Kidney capillary endothelial cell (primary cell): ENCODE measurements at regions not wholly inside any gene's neighbourhood (a gene's known extent, or its start where the extent isn't known, plus 50 kb on each side); places are given as distances from the start of the nearest gene placed in this dataset.
A peak's percentile ranks its signal among the peaks of the same experiment; 100 is the strongest.

Experiments
- DNase-seq: peaks from one replicate; pipeline ENCODE4 v3.0.0-alpha.2; 2018; ENCODE audit warnings: low spot score

DNA sequence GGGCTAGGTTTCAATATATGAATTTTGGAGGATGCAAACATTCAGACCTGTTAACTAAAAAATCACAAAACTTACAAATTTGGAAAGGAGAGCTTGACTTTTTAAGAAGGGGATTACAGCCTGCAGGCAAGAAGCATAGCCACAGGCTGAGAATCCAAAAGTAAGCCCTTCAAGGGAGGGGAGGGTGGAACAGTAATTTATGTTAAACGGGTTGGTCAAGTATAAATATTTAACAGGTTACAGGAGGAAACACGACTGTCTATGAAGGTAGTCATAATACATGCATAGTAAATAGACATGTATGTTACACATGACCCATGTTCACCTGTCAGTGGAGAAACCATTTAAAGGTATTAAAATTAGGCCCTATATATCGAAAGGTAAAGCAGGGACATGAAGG lies 261.1 kb upstream of the RGS18 start:
- no peak for DNase-seq

DNA sequence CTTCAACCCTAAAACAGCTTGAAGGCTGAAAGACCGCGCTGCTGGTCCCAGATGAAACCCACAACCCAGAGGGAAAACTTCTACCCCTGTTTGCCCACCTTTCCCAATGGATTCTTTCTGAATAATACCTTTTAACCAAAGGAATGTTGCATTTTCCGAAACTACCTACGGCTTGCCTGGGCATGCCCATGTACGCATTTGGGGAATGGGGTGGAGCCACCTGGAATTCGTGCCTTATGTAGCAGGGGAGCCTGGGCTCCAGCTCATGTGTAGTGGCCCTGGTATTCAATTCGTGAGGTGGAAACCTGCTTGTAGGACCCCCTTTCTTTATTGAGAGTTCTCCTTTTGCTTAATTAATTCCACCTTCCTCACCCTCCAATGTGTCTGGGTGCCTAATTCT lies 256.6 kb upstream of the RGS18 start:
- no peak for DNase-seq

DNA sequence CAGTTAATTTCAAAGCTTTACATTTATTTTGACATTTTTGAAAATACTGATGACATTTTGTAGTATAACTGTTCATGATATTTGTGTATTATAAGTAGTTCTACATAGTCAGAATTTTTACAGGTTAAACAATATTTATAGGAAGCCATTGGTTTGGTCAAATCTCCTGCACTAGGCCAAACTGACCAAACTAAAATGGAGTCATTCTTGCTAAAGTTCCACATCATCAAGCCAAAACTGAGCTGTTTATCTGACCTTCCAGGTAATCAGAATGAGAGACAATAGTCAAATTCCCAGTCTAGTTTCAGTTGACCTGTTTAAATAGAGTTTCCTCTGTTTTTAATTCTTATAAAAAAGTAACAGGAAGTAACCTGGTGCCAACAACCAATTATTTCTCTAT lies 253.3 kb upstream of the RGS18 start:
- DNase-seq = no peak

DNA sequence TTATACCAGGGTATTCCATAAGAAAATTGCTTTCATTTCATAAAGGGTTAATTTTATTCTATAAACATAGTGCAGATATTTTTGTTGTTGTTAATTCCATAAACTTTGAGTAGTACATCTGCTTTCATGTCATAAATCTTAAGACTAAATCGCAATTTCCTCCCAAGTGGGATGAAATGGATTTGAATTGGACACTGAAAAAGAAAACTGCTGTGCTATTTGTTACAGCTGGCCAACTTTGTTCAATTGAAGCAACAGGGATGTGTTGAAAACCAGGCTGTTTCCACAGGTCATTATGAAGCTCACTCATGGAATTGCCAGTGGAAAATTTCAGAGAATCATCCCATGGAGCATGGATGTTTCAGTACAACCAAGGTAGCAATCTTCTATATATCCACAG lies 252.5 kb upstream of the RGS18 start:
- no peak for DNase-seq

DNA sequence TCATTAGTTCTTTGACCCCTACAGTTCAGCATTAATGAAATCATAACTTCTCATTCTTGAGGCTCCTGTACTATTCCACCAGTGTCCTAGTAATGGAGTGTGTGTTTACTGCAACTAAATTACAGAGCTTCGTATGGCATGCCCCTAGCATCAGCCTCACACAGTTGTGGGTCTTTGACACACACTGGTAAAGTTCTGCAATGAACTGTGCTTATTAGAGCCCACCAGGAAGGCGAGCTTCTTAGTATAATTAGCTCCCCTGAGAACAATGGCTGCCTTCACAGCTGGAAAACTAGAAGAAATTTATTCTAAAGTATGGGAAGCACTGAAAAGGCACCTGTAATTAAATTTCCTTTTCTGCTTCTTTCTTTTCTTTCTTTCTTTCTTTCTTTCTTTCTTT lies 251.1 kb upstream of the RGS18 start:
- no peak for DNase-seq

DNA sequence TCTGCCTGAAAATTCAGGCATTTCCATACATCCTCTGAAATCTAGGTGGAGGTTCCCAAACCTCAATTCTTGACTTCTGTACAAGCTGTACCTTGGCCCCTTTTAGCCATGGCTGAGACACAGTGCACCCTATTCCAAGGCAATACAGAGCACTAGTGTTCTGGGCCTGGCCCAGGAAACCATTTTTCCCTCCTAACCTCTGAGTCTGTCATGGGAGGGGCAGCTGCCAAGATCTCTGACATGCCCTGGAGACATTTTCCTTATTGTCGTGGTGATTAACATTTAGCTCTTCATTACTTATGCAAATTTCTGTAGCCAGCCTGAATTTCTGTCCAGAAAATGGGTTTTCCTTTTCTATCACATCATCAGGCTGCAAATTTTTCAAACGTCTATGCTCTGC lies 248.0 kb upstream of the RGS18 start:
- no peak for DNase-seq

DNA sequence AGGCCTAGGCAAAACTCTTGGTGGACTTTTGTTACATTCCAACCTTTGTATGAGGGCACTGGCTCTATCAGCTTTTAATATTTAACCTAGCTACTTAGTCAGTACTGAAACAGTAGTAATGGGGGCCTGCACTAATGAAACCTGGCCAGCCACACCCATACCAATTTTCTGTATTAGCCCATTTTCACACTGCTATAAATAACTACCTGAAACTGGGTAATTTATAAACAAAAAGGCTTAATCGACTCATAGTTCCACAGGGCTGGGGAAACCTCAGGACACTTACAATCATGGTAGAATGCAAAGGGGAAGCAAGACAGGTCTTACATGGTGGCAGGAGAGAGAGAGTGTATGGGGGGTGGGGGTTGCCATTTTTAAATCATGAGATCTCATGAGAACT lies 245.7 kb upstream of the RGS18 start:
- no peak for DNase-seq

DNA sequence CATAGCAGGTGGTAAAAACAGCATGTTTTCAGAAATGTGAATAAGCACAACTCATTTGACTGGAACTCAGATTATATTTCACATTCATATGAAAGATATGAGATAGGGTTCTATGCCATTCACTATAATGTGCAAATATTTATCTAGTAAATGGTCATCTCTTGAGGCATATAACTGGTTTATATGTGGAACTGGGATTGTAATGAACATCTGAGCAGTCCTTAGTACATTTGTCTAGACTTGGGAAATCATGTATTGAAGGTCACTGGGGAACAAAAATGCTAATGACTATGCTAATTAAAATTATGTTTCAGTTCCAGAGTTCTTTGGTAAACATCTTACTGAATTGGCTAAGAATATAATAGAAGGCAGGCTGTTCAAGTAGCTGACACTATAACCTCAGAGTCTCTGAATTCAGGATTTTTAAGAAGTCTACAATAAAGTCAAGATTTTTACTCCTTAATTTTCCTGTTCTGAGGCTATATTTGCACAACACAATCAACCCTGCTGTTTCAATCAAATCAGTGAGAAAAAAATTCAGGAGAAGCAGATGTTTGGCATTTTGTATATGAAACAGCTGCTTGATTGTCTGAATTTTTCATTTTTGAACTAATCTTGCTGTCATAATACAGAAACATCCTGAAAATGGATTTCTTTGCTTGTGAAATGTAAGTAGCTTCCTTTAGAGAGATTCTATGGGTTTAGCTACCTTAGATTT lies 244.8 kb upstream of the RGS18 start:
- DNase-seq = no peak

DNA sequence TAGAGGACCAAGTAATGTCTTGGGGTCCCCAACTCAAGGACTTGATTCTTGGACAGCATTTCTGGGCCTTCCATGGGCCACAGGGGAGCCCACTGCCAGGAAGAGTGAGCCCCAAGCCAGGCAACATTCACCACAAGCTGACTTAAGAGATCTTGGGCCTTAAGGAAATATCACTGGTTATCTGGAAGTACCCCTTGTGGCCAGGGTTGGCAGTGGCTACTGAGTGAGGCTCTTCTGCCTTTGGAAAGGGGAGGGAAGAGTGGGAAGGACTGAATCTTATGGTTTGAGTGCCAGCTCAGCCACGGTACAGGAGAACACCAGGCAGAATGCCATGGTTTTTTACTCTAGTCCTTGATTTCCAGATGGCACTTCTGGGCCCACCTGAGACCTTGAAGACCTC lies 228.9 kb upstream of the RGS18 start:
- DNase-seq = no peak

DNA sequence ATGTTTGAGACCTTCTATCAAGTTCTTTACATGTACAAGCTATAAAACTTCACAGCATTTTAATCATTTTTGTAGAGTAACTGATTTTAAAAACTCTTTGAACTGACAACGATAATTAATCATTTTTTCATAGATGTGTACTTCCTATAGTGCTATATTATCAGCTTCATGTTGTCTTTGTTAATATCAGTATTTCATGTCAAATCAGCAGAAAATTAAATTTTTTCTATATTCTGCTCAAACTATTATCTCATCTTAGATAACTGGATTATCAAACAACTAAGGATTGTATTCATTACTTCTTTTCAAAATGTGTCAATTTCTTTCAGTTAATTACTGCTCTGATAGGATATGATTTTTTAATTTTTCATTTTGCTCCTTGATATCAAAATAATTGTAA lies 214.6 kb upstream of the RGS18 start:
- no peak for DNase-seq

DNA sequence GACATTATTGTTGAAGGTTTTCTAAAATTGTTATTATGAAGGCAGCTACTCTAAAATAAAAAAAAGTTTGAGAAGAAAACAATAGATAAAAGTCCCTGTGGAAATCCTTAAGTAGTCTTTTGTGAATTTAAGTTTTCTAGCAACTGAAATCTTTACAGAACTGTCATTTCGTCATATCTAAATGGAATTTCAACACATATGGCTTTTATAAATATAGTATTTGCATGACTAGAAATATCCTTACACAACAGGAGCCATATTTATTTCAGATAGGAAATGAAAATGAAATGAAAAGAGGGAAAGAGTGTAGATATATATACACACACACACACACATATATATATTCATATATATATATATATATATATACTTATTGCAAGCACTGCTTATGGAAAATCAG lies 204.7 kb upstream of the RGS18 start:
- no peak for DNase-seq

DNA sequence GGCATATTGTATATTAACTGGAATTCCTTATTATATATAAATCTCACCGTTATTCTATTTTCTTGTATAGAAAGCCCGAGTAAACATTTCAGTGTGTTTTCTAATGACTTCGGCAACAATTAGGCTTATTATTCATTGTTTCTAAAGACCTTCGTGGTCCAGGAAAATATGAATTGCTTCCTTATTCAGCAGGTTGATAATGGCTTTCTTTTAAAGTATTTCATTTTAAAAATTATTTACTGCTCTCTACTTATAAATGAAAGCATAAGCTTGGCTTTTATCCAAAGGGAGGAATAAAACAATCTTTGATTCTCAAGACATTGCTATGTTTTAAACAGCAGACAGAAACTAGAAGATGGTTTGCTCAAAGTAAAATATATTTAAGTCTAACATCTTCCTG lies 198.4 kb upstream of the RGS18 start:
- DNase-seq = no peak

DNA sequence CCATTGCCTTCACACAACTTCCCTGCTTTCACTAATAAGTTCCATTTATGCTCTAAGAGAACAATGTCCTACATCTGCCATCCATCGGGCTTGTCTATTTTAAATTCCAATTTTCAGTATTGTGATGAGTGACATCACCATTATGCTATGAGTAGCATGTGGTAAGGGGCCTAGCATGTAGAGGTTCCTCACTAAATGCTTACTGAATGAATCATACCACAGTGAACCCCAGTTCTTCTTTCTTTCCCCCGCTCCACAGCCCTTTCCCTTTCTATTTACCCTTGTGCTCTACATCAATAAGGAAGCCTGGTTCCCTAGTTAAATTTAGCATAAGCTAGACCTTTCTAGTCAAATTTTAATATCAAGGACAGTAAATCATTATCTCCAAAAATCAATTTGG lies 195.0 kb upstream of the RGS18 start:
- DNase-seq = no peak

DNA sequence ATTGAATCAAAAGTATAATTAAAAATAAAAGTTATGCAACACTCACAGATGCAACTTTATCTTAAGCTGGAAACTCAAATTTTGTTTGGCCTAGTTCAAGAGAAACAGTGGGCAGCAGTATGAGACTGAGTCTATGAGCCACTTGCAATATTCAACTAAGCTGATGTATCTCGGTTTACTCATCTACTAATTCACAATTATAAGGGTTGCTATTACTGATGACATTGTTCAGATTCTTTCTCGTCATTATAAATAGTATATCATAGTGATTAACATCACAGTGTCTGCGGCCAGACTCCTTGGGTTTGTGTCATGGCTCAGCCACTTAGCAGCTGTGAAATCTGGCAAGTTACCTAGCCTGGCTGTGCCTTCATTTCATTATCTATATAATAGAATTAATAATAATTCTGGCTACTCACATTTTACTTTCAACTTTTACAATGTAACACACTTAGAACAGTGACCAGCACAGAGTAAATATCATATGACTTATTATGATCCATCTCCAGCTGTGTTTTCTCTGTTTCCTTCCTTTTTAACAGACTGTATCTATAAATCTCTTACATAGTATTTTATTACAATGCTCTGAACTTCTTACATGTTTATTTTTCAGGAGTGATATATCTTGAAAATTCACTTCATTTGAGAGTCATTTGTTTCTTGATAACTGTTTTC lies 194.3 kb upstream of the RGS18 start:
- DNase-seq = no peak

DNA sequence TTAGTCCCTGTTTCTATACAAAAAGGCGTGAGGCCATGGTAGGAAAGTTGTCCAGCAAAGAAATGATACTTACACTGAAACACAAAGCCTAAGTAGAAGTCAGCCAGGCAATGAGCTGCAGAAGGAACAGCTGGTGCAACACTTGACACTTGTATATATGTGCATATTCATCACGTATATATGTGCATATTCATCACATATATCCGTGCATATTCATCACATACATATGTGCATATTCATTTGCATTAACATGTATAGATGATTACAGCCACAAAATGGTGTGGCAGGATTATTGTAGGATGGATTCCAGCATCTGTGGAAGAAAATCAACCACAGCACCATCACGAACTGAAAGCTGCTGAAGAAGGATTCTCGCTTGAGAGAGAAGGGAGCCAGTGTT lies 189.0 kb upstream of the RGS18 start:
- no peak for DNase-seq

DNA sequence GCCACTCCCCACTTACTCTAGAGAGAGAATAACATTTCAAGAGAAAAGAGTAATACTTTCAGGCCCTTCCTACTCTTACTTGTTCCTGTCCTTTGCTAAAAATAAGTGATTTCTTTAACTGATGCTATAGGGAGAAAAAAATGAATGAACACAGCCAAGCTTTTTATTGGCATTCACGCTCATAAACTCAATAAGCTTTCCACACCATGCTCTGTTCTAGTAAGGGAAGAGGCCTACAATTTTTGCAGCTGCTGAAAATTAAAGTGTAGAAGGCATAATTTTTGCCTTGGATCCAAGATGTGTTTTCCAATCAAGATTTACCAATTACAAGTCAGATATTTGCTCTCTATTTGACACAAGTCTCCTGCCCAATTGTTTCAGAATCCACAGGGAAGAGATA lies 188.1 kb upstream of the RGS18 start:
- DNase-seq = no peak

DNA sequence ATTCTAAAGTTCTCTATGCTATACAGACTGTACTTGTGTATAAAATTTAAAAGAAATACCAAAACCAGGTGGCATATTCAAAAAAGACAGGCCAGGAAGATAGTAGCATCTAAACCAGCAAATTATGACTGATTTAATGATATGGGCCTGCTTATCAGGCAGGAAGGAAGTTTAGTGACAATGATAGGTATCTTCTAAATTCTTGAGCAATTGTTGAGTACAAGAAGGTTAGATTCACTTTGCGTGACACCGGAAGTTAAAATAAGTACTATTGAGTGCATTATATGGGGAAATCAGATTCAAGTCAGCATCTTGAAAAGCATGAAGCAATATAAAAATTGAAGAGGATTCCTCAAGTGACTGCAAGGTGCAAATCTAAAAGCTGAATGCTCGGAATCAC lies 186.8 kb upstream of the RGS18 start:
- no peak for DNase-seq

DNA sequence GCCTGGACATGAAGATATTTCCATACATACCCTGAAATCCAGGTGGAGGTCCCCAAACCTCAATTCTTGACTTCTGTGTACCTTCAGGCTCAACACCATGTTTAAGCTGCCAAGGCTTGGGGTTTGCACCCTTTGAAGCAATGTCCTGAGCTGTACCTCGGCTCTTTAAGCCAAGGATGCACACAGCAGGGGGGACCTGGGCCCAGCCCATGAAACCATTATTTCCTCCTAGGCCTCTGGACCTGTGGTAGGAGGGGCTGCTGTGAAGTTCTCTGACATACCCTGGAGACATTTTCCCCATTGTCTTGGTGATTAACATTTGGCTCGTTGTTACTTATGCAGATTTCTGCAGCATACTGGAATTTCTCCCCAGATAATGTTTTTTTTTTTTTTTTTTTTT lies 184.3 kb upstream of the RGS18 start:
- no peak for DNase-seq

DNA sequence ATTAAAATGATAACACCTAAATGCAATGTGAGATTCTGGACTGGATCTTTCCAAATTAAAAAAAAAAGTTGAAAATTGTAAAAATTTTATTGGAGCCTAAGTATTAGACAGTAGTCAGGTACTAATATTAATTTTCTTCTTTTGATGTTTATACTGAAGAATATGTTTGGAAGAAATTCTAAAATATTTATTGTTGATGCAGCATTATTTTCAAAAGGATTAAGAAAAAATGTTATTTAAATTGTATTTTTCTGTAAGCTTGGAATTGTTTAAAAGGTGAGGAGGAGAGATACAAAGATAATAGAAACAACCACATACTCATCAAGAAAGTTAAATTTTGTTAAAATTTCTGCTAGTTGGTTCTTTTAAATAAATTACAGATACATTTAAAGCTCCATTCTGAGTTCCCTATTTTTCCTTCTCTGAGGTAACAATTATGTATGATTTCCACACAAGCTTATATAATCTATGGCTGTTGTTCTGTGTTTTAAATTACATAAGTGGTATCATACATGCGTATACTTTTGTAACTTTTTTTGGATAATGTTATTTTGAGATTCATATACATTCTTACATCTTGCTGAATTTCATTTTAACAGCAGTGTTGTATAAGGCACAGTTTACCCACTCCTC lies 180.3 kb upstream of the RGS18 start:
- DNase-seq = no peak

DNA sequence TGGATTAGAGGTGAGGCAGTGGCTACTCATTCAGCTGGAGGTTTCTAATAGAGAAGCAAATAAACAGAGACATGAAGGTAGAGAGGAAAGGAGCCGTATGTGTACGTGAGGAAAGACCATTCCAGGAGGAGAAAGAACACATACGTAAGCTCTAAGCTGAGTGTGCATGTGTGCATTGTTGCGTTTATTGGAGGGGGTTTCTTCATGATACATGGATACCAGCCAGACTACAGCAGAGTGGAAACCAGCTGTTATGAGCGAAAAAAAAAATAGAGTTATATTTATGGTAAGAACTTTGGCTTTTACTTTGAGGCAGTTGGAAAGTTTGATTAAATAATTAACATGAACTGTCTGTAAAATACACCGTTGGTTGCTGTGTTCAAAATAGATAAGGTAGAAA lies 173.4 kb upstream of the RGS18 start:
- no peak for DNase-seq

DNA sequence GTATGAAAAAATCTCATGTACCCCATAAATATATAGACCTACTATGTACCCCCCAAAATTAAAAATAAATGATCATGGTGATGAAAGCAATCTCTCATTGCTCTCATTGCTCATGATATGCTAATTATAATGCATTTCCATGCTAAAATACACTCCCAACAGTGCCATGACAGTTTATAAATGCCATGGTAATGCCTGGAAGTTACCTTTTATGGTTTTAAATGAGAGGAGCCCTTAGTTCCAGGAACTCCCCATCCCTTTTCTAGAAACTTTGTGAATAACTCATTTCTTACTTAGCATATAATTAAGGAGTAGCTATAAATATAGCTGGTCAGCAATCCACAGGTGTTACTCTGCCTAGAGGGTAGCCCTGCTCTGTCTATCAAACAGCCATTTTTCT lies 166.1 kb upstream of the RGS18 start:
- DNase-seq = no peak

DNA sequence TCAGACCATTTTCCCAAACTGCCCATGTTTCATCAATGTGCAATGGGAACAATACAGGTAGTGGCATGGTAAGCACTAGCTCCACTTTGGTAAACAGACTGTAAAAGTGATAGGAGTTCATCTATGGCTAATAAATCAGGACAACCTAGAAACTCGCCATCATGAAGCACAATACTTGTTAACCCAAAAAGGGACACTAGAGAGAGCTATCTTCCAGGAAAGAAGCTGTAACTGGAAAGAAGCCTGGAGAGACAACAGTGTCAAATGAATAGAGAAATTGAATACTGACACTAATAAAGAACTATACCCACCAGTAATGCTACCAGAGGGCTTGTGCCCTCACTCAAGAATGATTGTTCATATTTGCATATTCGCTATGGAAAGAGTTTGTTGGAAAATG lies 164.7 kb upstream of the RGS18 start:
- DNase-seq = peak; percentile 36

DNA sequence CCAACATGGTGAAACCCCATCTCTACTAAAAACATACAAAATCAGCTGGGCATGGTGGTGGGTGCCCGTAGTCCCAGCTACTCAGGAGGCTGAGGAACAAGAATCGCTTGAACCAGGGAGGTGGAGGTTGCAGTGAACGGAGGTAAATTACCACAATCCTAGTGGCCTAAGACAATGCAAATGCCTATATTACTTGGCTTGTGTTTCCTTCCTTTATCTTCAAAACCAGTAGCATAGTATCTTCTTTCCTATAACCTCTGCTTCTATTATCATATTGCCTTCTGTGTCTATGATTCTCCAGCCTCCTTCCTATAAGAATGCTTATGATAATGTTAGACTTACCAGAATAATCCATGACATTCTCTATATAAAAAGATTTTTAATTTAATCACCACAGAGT lies 156.2 kb upstream of the RGS18 start:
- no peak for DNase-seq
